Astrocyte of the spinal cord (primary cell): ENCODE measurements at regions not wholly inside any gene's neighbourhood (a gene's known extent, or its start where the extent isn't known, plus 50 kb on each side); places are given as distances from the start of the nearest gene placed in this dataset.
"Not testable (repeated sequence)": the region's sequence is repeated elsewhere in the genome, so short reads cannot be mapped to it uniquely, and the experiment has no call there.

Experiments used
- DNase-seq: peaks from one replicate; pipeline ENCODE4 v3.0.0; 2011; ENCODE audit warnings: low read depth, low spot score
- H3K4me3 ChIP-seq: 2 replicates; pipeline ENCODE4 v1.5.1; 2011; ENCODE audit warnings: low read depth, mild to moderate bottlenecking, low read length, moderate library complexity
- in situ Hi-C: cut with HindIII; loops from 2 replicates; pipeline ENCODE4 v1.10.0; 2017; ENCODE audit warnings: low sequenced_read_pairs
- TF ChIP-seq, protein P1 (sequence below): IDR thresholded peaks from 2 replicates; pipeline ENCODE4 v1.5.1; 2012; ENCODE audit warnings: low read depth, mild to moderate bottlenecking, low read length, inconsistent platforms

DNA sequence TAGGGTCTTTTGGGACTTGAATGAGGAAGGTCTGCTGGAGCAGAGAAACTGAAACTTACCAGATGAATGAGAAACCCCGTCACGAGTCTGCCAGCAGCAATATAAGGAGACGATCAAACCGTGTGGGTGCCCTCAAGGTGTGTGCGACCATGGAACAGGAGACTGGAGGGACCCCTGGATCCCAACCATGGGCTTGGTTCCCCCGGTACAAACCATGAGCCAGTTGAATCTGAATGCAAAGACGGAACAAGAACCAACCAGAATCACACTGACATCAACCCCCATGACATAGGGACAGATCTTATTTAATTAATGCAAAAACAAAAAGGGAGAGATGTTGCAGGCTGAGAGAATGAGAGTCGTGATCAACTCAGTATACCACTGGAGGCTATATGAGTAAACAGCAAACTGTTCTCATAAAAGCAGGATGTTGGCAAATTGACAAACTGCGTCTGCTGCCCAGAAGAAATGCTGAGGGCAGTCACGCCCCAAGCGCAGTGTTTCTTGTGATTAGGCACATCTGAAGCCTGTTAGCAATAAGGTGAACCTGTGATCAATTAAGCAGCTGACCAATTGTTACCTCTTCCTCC is 475.5 kb upstream of the ACO1 start:
- no peak overlapping the region for H3K4me3 ChIP-seq
- TF ChIP-seq, protein P1, sequence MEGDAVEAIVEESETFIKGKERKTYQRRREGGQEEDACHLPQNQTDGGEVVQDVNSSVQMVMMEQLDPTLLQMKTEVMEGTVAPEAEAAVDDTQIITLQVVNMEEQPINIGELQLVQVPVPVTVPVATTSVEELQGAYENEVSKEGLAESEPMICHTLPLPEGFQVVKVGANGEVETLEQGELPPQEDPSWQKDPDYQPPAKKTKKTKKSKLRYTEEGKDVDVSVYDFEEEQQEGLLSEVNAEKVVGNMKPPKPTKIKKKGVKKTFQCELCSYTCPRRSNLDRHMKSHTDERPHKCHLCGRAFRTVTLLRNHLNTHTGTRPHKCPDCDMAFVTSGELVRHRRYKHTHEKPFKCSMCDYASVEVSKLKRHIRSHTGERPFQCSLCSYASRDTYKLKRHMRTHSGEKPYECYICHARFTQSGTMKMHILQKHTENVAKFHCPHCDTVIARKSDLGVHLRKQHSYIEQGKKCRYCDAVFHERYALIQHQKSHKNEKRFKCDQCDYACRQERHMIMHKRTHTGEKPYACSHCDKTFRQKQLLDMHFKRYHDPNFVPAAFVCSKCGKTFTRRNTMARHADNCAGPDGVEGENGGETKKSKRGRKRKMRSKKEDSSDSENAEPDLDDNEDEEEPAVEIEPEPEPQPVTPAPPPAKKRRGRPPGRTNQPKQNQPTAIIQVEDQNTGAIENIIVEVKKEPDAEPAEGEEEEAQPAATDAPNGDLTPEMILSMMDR: no peak
- in situ Hi-C loops: no loop called here

DNA sequence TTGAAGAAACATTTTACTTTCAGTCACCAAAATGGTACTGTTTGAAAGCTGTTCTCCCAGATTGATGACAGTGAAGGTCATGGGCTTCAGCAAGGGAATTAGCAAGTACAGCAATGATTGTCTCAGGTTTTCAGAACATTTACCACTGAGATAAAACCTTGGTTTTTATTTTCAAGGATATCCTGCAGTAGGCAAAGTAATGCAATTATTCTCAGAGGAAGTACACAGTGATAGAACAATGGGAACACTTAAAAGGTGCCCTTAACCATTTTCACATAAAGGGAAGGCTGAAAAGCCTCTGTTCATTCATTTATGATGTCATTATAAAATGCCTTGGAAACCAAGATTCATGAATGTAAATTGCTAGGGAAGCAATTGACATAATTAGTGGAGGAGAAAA is 471.8 kb upstream of the ACO1 start:
- TF ChIP-seq, protein P1: no peak
- no peak overlapping the region for H3K4me3 ChIP-seq
- DNase-seq: no peak
- in situ Hi-C loops: no loop called here

More for the DNA sequence above, 475.5 kb upstream of the ACO1 start:
- no peak for DNase-seq

DNA sequence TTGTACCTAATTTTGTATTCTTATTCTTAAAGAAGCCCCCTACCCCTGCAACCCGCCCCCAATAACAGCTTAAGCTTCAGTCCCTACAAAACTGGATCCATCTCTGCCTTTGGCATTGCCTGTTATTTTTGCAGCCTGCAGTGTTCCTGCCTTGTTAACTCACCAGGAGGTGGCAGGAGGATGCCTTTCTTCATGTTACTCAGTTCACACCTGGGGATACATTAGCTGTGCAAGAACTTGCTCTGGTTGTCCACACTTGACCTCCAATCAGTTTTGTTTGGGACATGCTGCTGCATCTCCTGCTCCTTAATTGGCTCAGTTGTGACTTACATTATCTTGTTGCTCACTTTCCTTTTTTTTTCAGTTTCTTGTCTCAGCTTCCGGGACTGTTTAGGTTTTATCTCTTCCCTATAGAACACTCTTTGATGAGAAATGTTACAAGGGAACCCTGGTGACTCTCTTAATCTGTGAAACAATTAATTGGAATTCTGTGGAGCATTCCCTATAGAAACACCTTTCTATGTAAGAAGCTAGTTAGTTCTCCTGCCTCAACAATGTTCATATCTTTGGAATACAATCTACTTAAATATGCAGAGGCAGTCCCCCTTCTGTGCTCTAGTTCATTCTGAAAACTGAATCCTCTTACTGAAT is 467.7 kb upstream of the ACO1 start:
- in situ Hi-C loops: no loop called here
- TF ChIP-seq, protein P1: no peak
- DNase-seq: no peak
- H3K4me3 ChIP-seq: no peak overlapping the region

DNA sequence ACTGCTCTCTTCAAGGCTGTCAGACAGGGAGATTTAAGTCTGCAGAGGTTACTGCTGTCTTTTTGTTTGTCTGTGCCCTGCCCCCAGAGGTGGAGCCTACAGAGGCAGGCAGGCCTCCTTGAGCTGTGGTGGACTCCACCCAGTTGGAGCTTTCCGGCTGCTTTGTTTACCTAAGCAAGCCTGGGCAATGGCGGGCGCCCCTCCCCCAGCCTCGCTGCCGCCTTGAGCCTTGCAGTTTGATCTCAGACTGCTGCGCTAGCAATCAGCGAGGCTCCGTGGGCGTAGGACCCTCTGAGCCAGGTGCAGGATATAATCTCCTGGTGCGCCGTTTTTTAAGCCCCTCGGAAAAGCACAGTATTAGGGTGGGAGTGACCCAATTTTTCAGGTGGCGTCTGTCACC is 446.7 kb upstream of the ACO1 start:
- DNase-seq, H3K4me3 ChIP-seq, in situ Hi-C loops: not testable (repeated sequence)

DNA sequence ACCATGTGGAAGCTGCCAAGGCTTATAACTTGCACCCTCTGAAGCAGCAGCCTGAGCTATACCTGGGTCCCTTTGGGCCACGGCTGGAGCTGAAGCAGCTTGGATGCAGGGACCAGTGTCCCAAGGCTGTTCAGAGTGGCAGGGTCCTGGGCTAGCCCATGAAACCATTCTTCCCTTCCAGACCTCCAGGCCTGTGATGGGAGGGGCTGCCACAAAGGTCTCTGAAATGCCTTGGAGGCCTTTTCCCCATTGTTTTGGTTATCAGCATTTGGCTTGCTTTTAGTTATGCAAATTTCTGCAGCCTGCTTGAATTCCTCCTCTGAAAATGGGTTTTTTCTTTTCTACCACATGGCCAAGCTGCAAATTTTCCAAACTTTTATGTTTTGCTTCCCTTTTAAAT is 433.7 kb upstream of the ACO1 start:
- TF ChIP-seq, protein P1: no peak
- in situ Hi-C loops: no loop called here
- no peak for DNase-seq
- H3K4me3 ChIP-seq: no peak overlapping the region

DNA sequence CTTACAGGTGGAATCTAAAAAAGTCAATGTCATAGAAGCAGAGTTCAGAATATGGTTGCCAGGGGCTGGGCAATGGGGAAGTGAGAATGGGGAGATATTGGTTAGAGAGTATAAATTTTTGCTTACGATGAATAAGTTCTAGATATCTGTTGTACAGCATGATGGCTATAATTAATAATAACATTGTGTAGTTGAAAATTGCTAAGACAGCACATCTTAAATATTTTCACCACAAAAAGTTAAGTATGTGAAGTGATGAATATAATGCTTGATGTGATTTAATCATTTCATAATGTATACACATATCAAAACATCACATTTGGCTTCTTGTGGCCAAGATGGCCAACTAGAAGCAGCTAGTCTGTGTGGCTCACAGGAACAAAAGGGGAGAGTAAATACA is 425.9 kb upstream of the ACO1 start:
- no peak overlapping the region for H3K4me3 ChIP-seq
- no peak for DNase-seq
- in situ Hi-C loops: no loop called here
- TF ChIP-seq, protein P1: no peak

DNA sequence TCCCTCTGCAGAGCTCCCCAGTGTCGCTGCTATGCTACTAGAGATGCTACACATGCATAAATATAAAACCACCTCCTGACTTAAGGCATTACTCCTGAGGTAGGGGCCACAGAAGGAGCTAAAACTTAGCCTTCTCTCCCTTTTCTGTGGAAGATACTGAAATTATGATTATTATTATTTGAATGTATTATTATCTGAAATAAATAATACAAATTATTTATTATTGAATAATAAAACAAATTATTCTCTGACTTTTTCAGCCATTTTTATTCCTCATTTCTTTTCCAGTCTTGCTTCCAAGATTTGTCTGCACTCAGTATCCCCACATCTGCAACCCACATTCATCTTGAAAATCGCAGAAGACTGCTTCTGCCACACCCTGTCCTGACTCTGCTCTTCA is 414.9 kb upstream of the ACO1 start:
- in situ Hi-C loops: no loop called here
- DNase-seq: no peak
- H3K4me3 ChIP-seq: no peak overlapping the region
- TF ChIP-seq, protein P1: no peak
